RKO (cell line): ENCODE measurements at regions not wholly inside any gene's neighbourhood (a gene's known extent, or its start where the extent isn't known, plus 50 kb on each side); places are given as distances from the start of the nearest gene placed in this dataset.

Source experiments
- DNase-seq: peaks from one replicate; pipeline ENCODE4 v3.0.0-alpha.2; 2016; ENCODE audit warnings: low spot score

GRCh38 chr19:31709476-31709875 is 360.2 kb upstream of the TSHZ3 start:
- DNase-seq, result no peak

DNA sequence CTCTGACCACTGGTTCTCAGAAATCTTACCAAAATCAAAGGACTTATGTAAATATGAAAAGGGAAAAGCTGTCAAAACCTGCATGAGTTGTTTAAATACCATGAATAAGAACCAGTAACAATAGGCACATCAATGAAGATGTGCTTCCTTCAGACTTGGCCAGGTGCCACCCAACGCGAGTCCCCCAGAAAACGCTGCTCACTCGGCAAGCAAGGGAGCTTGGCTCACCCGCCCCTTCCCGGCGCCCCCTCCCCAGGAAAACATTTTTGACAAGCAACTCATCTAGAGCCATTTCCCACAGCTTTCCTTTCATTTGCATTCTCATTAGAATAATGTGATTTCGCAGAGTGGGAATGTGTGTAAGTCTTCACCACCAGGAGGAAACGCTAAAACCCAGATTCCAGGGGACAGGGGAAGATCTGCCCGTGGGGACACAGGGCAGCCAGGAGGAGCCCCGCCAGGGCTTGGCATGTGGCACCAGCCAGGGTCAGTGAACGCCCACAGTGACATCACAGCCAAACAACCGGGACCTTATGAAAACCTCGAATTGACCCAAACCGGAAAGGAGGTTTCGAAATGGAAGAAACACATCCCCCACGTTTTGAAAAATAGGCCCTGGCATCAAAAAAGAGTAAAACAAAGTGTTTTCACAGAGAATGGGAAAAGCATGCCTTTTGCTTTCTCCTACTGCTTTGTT is 366.2 kb upstream of the TSHZ3 start:
- DNase-seq, result no peak

DNA sequence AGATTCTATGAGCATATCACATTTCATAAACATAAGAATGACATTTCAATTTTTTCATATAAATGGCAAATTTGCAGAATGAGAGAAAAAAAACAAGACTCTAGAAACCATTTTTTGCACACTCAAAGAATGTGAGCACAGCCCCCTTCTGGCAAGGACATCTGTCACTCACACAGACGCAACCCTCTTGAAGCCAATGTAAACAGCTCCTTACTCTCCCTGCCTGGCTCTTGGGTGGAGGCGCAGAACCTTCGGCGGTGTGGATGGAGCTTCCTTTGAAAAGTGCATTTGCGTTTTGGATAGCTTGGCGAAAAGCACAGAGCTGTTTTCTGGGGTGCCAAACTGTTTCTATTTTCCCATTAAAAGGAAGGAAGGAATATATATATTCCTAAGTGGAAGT is 367.6 kb upstream of the TSHZ3 start:
- no peak for DNase-seq

GRCh38 chr19:31717269-31717923 is 368.2 kb upstream of the TSHZ3 start:
- DNase-seq, result no peak

- peak; percentile 3 for DNase-seq
These were observed 368.8 kb upstream of the TSHZ3 start for GRCh38 chr19:31718032-31718431.

DNA sequence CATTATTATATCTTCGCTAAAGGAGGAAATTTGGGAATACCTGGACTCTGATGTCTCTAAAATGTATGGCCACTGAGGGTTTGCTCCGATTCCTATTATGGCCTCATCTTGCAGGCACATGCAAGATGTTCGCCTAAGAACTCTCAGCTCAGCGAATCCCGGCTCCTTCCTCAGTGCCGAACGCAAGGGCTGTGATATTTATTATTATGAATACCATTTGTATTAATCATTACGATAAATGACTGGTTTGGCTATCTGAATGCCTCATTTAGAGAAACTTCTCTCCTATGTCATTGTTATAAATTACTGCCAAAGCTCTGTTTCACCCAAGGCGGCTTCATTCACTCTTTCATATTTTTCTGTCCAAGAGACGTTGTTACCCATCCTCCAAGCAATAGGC is 369.7 kb upstream of the TSHZ3 start:
- DNase-seq, result no peak

- DNase-seq, result no peak
These were observed 373.9 kb upstream of the TSHZ3 start for GRCh38 chr19:31723101-31723500.

GRCh38 chr19:31725051-31725450 is 375.8 kb upstream of the TSHZ3 start:
- no peak for DNase-seq

DNA sequence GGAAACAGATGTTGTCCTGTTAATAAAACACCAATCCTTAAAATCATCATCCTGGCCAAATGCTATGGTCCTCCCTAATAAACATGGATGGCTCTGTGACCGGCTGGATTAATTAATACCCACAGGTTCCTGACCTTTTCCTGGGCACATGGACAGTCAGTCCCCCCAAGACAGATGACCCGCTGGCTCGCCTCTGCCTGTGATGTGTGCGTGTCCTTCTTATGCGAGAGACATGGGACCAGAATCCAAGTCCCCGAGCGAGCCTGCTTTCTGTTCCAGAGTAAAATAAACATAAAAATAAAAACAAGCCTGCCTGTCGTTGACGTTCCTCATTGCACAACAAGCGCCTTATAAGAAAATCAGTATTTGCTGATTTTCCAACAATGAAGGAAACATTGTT is 378.3 kb upstream of the TSHZ3 start:
- DNase-seq, result no peak

- DNase-seq, result no peak
These were observed 381.0 kb upstream of the TSHZ3 start for GRCh38 chr19:31730270-31730669.

DNA sequence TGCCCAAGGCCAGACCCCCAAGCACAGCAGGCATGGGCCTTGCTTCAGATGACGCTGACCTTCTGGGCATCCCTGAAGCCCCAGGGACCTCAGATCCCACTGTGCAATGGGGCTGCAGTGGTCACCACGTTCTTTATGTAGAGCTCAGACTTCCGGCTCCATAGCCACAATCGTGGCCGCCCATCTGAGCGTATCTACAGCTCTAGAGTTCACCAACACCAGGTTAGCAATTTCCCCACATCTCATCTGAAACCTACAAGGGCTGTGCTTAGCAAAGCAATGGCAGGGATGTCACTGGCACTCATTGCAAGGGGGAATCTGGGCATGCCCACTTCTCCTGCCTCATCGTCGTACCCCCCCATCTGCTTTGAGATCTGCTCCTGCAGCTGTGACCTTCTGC is 384.4 kb upstream of the TSHZ3 start:
- no peak for DNase-seq

- no peak for DNase-seq
These were observed 393.0 kb upstream of the TSHZ3 start for GRCh38 chr19:31742249-31742648.

GRCh38 chr19:31745731-31746130 is 396.5 kb upstream of the TSHZ3 start:
- no peak for DNase-seq

- DNase-seq, result no peak
These were observed 400.0 kb upstream of the TSHZ3 start for GRCh38 chr19:31749231-31749630.

DNA sequence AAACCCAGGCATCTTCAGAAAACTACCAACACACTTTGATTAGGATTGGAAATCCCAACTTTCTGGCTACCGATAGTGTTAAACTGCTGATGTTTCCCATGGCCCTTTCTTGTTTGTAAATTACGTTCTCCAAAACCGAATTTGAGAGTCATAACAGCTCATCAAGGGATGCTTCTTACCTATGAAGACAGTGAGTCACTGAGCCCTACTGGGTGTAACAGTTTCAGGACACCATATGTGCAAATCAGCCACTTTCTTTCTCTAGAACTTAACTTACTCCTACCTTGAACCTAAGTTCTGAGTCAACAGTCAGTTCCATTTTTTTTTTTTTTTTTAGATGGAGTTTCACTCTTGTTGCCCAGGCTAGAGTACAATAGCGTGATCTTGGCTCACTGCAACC is 410.1 kb upstream of the TSHZ3 start:
- no peak for DNase-seq

- DNase-seq, result no peak
These were observed 412.2 kb upstream of the TSHZ3 start for GRCh38 chr19:31761281-31761913.

DNA sequence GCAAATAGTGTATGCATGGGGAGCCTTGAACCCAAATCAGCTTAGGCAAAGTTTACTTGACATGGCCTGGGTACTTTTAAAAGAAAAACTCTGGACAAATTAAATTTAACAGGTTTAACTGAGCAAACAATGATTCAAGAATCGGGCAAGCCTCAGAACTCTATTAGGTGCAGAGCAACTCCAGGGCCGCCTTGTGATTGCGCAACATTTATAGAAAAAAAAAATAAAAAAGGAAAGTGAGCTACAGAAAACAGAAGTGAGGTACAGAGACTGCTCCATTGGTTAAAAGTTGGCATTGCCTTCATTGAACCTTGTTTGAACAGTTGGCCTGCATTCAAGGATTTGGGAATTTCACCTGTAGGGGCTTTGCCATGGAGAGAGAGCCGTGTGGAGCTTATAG is 421.0 kb upstream of the TSHZ3 start:
- DNase-seq, result no peak

- no peak for DNase-seq
These were observed 423.7 kb upstream of the TSHZ3 start for GRCh38 chr19:31772915-31773314.

- DNase-seq, result no peak
These were observed 432.3 kb upstream of the TSHZ3 start for GRCh38 chr19:31781542-31781941.

DNA sequence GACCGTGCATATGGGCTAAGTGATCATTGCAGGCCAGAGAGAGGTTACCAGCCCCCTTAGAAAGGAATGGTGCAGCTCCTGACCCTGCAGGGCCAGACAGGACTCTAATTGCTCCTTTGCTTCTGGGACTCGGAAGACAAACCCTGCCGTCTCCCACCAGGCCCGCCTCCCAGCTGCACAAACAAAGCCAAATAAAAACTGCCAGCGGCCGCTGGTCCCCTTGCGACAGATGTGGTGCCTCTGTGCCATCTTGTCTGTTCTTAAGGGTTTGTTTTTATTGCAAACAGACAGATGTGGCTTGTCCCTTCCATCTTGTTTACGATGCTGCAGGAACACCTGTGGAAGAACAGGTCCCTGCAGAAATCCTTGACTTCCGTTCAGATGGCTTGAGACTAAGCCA is 434.4 kb upstream of the TSHZ3 start:
- no peak for DNase-seq

DNA sequence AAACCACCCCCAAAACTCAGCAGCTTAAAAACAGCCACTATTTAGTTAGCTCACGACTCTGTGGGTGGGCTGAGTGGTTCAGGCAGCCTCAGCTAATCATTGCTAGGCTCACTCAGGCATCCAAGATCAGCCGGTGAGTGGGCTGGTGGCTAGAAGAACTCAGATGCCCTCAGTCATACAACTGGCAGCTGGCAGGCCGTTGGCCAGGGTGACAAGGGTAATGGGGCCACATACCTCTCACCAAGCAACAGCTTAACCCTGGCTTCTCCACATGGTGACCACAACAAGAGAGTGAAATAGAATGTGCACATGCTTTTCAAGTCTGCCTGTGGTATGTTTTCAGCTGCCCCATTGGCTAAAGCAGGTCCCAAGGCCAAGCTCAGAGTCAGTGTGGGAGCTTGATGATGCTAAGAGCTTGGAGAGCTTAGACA is 435.4 kb upstream of the TSHZ3 start:
- no peak for DNase-seq

DNA sequence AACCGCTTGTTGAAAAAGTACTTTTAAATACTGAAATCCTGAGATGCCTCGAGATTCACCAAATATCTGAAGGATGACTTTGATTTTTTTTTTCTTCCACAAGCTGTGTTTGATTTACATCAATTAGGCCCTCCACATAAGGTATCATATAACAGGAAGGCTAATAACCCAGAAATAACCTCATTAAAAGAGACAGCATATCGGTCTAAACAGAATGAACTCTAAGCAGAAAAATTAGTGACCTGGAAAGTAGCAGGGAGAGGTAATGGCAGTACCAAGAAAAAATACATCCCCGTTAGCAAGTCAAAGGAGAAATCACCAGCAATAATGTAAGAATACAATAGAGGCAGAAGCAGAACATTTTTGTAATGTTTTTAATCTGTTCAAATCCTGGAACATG is 452.4 kb upstream of the TSHZ3 start:
- DNase-seq, result no peak

DNA sequence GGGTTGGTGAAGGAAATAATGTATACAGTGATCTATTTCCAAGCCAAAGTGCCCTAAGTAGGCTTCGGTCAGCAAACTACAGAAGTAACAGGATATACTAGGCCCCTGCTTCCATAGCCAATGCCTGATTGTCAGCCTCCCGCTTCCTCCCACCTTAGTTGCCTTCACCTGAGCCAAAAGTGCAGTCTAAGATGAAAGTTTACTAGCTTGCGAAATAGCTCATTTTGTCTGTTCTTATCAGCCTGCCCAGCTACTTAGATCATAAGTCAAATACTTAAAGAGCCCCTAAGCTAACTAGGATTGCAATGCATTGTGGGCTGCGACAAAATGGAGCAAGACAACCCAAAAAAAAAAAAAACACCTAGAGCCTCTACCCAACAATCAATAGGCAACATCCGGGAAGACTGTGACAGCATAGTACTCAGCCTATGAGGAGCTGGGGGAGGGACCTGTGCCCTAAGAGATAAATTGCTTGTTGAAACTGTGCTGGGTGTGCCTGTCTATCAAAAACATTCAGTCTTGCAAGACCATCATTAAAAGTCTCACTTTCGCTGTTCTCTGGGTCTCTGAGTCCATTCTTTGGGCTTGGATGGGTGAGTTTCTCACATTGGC is 454.7 kb upstream of the TSHZ3 start:
- no peak for DNase-seq
